ENCODE measurements at regions not wholly inside any gene's neighbourhood (a gene's known extent, or its start where the extent isn't known, plus 50 kb on each side); places are given as distances from the start of the nearest gene placed in this dataset.

GRCh38 chr5:83001796-83002381 is 75.3 kb downstream of the TMEM167A start:
- TF ChIP-seq CTCF (conservative IDR thresholded peaks at IDR 0.05; ENCODE audit: low read length), result no peak
- DNase-seq (ENCODE audit: low read depth), result no peak
- no peak overlapping the region for H3K4me3 ChIP-seq (ENCODE audit: low read length)

GRCh38 chr5:83000922-83001321 is 76.3 kb downstream of the TMEM167A start:
- TF ChIP-seq CTCF (conservative IDR thresholded peaks at IDR 0.05; ENCODE audit: low read length), result no peak
- no peak overlapping the region for H3K4me3 ChIP-seq (ENCODE audit: low read length)
- no peak for DNase-seq (ENCODE audit: low read depth)

- peak; percentile 42 for DNase-seq (ENCODE audit: low read depth)
These were observed 76.8 kb downstream of the TMEM167A start for GRCh38 chr5:83000428-83000827.

GRCh38 chr5:82993416-82993815 is 83.8 kb downstream of the TMEM167A start:
- TF ChIP-seq CTCF (conservative IDR thresholded peaks at IDR 0.05; ENCODE audit: low read length), result no peak
- H3K4me3 ChIP-seq (ENCODE audit: low read length), result no peak overlapping the region
- no peak for DNase-seq (ENCODE audit: low read depth)

More at GRCh38 chr5:83000428-83000827, 76.8 kb downstream of the TMEM167A start:
- no peak overlapping the region for H3K4me3 ChIP-seq (ENCODE audit: low read length)
- no peak for TF ChIP-seq CTCF (conservative IDR thresholded peaks at IDR 0.05; ENCODE audit: low read length)

GRCh38 chr5:82992646-82993045 is 84.5 kb downstream of the TMEM167A start:
- no peak overlapping the region for H3K4me3 ChIP-seq (ENCODE audit: low read length)
- no peak for TF ChIP-seq CTCF (conservative IDR thresholded peaks at IDR 0.05; ENCODE audit: low read length)
- DNase-seq (ENCODE audit: low read depth), result no peak

GRCh38 chr5:82991678-82992323 is 85.4 kb downstream of the TMEM167A start:
- no peak overlapping the region for H3K4me3 ChIP-seq (ENCODE audit: low read length)
- TF ChIP-seq CTCF (conservative IDR thresholded peaks at IDR 0.05; ENCODE audit: low read length), result no peak
- DNase-seq (ENCODE audit: low read depth), result no peak

GRCh38 chr5:82991059-82991458 is 86.1 kb downstream of the TMEM167A start:
- no peak overlapping the region for H3K4me3 ChIP-seq (ENCODE audit: low read length)
- TF ChIP-seq CTCF (conservative IDR thresholded peaks at IDR 0.05; ENCODE audit: low read length), result no peak
- DNase-seq (ENCODE audit: low read depth), result no peak

Measured in AG10803 (cell line).